KMS-11 (cell line): ENCODE measurements at regions not wholly inside any gene's neighbourhood (a gene's known extent, or its start where the extent isn't known, plus 50 kb on each side); places are given as distances from the start of the nearest gene placed in this dataset.

ENCODE experiments used
- H2AFZ ChIP-seq: fragments of 200-600 bp; sonication (generic); 2 replicates; pipeline ENCODE4 v1.6.1; 2016; ENCODE audit warnings: antibody characterized with exemption, mixed run types, low read depth
- H3K27ac ChIP-seq: fragments of 200-600 bp; sonication (generic); 2 replicates; pipeline ENCODE4 v1.6.1; 2016; ENCODE audit warnings: mild to moderate bottlenecking, mixed run types
- H3K27me3 ChIP-seq: fragments of 200-600 bp; sonication (generic); 2 replicates; pipeline ENCODE4 v1.6.1; 2017; ENCODE audit warnings: mild to moderate bottlenecking, low read depth, mixed run types, moderate library complexity; ENCODE audit not compliant: insufficient read depth
- H3K36me3 ChIP-seq: fragments of 200-600 bp; sonication (generic); 2 replicates; pipeline ENCODE4 v1.6.1; 2017; ENCODE audit warnings: mild to moderate bottlenecking, mixed run types; ENCODE audit not compliant: insufficient read depth
- H3K4me1 ChIP-seq: fragments of 200-600 bp; sonication (generic); 2 replicates; pipeline ENCODE4 v1.6.1; 2016; ENCODE audit warnings: mild to moderate bottlenecking, low read depth, mixed run types; ENCODE audit not compliant: poor library complexity, severe bottlenecking
- H3K4me2 ChIP-seq: fragments of 200-600 bp; sonication (generic); 2 replicates; pipeline ENCODE4 v1.7.0; 2016; ENCODE audit warnings: mild to moderate bottlenecking, mixed run types
- H3K4me3 ChIP-seq: fragments of 200-600 bp; sonication (generic); IDR thresholded peaks from 2 replicates; pipeline ENCODE4 v1.6.1; 2017; ENCODE audit warnings: low read depth, low read length, mixed read lengths; ENCODE audit not compliant: insufficient read depth
- H3K79me2 ChIP-seq: fragments of 200-600 bp; sonication (generic); 2 replicates; pipeline ENCODE4 v1.6.1; 2016; ENCODE audit warnings: low read depth, mixed run types; ENCODE audit not compliant: insufficient read depth
- H3K9ac ChIP-seq: fragments of 200-600 bp; sonication (generic); 2 replicates; pipeline ENCODE4 v1.6.1; 2016; ENCODE audit warnings: mild to moderate bottlenecking, mixed run types
- H4K20me1 ChIP-seq: fragments of 200-600 bp; sonication (generic); 2 replicates; pipeline ENCODE4 v1.6.1; 2016; ENCODE audit warnings: mild to moderate bottlenecking, mixed run types; ENCODE audit not compliant: insufficient read depth
- TF ChIP-seq, protein P1 (sequence below): fragments of 200-600 bp; sonication (generic); conservative IDR thresholded peaks from 2 replicates; pipeline ENCODE4 v1.6.1; 2017; ENCODE audit warnings: low read depth, mild to moderate bottlenecking, antibody characterized with exemption, low read length, moderate library complexity, mixed read lengths

DNA sequence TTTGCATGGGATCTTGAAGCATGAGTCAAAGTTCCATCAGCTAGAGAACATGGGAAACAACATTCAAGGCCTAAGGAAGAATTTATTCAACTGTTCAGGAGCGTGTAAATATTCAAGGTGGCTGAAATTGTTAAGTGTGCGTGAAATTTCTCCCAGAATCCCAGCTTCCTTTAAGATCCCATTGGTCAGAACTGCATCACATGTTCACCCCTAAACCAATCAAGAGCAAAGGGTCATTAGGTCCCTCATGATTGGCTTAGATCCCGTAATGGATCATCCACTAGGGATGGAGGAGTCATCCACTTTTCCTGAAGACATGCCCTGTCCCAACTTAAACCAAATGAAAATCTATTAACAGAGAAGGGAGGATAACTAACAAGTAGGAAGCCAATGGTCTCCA is 201.6 kb downstream of the TMEM114 start:
- no peak overlapping the region for H3K4me3 ChIP-seq
- no peaks in the 10 kb centered on the region for H3K36me3 ChIP-seq
- no peak overlapping the region for H3K27ac ChIP-seq
- no peak overlapping the region for H3K4me2 ChIP-seq
- no peaks in the 10 kb centered on the region for H4K20me1 ChIP-seq
- H2AFZ ChIP-seq, result no peak overlapping the region
- H3K27me3 ChIP-seq, result no peaks in the 10 kb centered on the region
- no peak overlapping the region for H3K9ac ChIP-seq
- TF ChIP-seq, protein P1, sequence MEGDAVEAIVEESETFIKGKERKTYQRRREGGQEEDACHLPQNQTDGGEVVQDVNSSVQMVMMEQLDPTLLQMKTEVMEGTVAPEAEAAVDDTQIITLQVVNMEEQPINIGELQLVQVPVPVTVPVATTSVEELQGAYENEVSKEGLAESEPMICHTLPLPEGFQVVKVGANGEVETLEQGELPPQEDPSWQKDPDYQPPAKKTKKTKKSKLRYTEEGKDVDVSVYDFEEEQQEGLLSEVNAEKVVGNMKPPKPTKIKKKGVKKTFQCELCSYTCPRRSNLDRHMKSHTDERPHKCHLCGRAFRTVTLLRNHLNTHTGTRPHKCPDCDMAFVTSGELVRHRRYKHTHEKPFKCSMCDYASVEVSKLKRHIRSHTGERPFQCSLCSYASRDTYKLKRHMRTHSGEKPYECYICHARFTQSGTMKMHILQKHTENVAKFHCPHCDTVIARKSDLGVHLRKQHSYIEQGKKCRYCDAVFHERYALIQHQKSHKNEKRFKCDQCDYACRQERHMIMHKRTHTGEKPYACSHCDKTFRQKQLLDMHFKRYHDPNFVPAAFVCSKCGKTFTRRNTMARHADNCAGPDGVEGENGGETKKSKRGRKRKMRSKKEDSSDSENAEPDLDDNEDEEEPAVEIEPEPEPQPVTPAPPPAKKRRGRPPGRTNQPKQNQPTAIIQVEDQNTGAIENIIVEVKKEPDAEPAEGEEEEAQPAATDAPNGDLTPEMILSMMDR, result no peak
- no peaks in the 10 kb centered on the region for H3K79me2 ChIP-seq
- H3K4me1 ChIP-seq, result no peaks in the 10 kb centered on the region

DNA sequence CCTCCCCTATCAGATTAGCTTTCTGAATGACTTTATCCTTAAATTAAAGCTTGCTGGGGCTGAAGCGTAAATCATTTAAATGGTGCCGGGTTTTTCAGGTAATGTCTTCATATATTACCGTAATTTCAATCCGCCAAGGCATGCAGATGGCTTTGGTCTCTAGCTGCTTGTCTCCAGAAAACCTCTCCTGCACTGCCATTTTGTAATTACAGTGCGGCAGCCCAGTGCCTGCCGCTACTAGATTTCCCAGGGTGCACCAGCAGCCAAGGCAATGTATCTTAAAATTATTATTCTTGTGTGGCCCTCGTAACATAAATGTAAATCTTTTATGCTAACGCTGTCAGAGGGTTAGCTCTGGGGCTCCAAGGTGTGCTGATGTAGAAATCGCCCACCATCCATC is 208.5 kb downstream of the TMEM114 start:
- H3K27me3 ChIP-seq, result no peaks in the 10 kb centered on the region
- H3K4me2 ChIP-seq, result no peak overlapping the region
- H3K4me1 ChIP-seq, result no peaks in the 10 kb centered on the region
- no peaks in the 10 kb centered on the region for H3K36me3 ChIP-seq
- H3K79me2 ChIP-seq, result no peaks in the 10 kb centered on the region
- H3K4me3 ChIP-seq, result no peak overlapping the region
- no peak overlapping the region for H3K9ac ChIP-seq
- H4K20me1 ChIP-seq, result no peaks in the 10 kb centered on the region
- H3K27ac ChIP-seq, result no peak overlapping the region
- H2AFZ ChIP-seq, result no peak overlapping the region
- TF ChIP-seq, protein P1, result no peak

DNA sequence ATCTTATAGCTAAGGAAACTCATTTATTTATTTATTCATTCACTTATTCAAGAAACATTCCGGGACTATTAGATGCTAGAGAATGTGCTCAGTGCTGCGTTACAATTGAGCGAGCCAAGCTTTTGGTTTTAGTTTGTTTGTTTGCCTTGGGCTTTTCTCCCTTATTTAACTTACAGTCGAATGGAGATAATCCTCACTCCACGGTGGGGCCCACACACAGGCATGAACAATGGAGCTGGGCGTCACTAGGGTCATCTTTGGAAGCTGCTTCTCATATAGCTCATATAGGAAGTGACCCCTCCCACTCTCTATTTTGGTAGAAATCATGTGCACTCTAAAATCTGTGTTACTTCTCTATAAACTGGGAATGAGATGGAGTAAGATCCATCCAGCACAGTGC is 210.0 kb downstream of the TMEM114 start:
- Histone ChIP-seq H3K9ac (no peak overlapping the region), H3K27me3 (no peaks in the 10 kb centered on the region), H3K4me3 (no peak overlapping the region), H3K4me2 (no peak overlapping the region), H4K20me1 (no peaks in the 10 kb centered on the region), H3K36me3 (no peaks in the 10 kb centered on the region), H2AFZ (no peak overlapping the region), H3K79me2 (no peaks in the 10 kb centered on the region), H3K4me1 (no peaks in the 10 kb centered on the region), H3K27ac (no peak overlapping the region)
- TF ChIP-seq, protein P1, result no peak

DNA sequence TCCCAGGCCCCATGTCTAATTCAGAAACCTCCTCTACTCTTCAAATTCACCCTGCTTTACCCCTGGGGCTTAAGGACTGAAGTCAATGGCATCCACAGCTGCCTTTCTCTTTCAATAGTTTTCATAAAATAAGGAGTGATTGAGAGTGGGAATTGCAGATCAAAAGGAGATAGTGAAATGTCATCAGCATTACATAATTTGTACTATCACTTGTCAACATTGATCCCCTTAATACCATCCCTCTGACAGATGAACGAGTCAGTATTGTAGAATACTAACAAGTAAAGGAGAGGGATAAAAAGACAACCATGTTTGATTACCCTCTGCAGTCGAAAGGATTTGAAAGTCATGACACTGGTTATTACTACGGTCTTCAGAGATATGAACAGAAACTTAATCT is 212.4 kb downstream of the TMEM114 start:
- Histone ChIP-seq H4K20me1 (no peaks in the 10 kb centered on the region), H3K9ac (no peak overlapping the region), H3K27me3 (no peaks in the 10 kb centered on the region), H3K27ac (no peak overlapping the region), H3K79me2 (no peaks in the 10 kb centered on the region), H3K4me2 (no peak overlapping the region), H3K36me3 (no peaks in the 10 kb centered on the region), H2AFZ (no peak overlapping the region), H3K4me1 (no peaks in the 10 kb centered on the region), H3K4me3 (no peak overlapping the region)
- TF ChIP-seq, protein P1, result no peak

DNA sequence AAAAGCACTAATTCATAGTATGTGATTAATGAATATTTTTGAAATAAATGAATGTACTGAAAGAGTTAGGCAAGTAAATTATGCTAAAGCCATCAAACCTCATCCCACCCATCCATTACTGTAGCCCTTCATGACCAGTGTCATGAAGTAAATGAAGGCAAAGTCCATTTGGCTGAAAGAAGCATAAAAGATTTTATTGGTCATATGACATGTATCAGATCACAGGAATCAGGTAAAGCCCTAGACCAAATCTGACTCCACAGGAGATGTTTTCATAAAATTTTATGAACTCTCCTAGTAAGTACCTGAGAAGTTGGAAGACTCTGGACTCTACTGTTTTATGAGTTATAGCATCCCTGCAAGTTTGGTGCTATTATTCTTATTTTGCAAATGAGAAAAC is 213.5 kb downstream of the TMEM114 start:
- Histone ChIP-seq H2AFZ (no peak overlapping the region), H3K9ac (no peak overlapping the region), H3K4me1 (no peaks in the 10 kb centered on the region), H3K4me2 (no peak overlapping the region), H3K79me2 (no peaks in the 10 kb centered on the region), H3K27me3 (no peaks in the 10 kb centered on the region), H3K36me3 (no peaks in the 10 kb centered on the region), H3K27ac (no peak overlapping the region), H3K4me3 (no peak overlapping the region), H4K20me1 (no peaks in the 10 kb centered on the region)
- TF ChIP-seq, protein P1, result no peak
